IMR-90 (cell line): ENCODE measurements at regions not wholly inside any gene's neighbourhood (a gene's known extent, or its start where the extent isn't known, plus 50 kb on each side); places are given as distances from the start of the nearest gene placed in this dataset.

Source experiments
- CEBPB ChIP-seq: IDR thresholded peaks from 2 replicates; pipeline ENCODE4 v1.6.1; 2012; ENCODE audit warnings: low read depth, low read length, improper control_type of control experiment
- CHD1 ChIP-seq: IDR thresholded peaks from 2 replicates; pipeline ENCODE4 v1.6.1; 2012; ENCODE audit warnings: low read depth, low read length, improper control_type of control experiment
- CTCF ChIP-seq: conservative IDR thresholded peaks from 2 replicates; pipeline ENCODE4 v1.5.1; 2012; ENCODE audit warnings: mild to moderate bottlenecking, low read depth, low read length, improper control_type of control experiment
- MAZ ChIP-seq: IDR thresholded peaks from 2 replicates; pipeline ENCODE4 v1.6.1; 2012; ENCODE audit warnings: low read depth, mild to moderate bottlenecking, low read length, improper control_type of control experiment, moderate library complexity, borderline replicate concordance
- NFE2L2 ChIP-seq: fragments of 150-350 bp; IDR thresholded peaks from 2 replicates; pipeline ENCODE4 v1.6.1; 2016; ENCODE audit warnings: low read depth, mild to moderate bottlenecking, low read length
- POLR2A ChIP-seq: IDR thresholded peaks from 2 replicates; pipeline ENCODE4 v1.6.1; 2012; ENCODE audit warnings: mild to moderate bottlenecking, low read depth, low read length

- TF ChIP-seq CTCF (no peak), MAZ (no peak), CEBPB (no peak), CHD1 (no peak), NFE2L2 (no peak), POLR2A (no peak)
Observed at GRCh38 chr4:4639370-4639769, 97.5 kb upstream of the STX18 start.
